H1 (cell line): ENCODE measurements at regions not wholly inside any gene's neighbourhood (a gene's known extent, or its start where the extent isn't known, plus 50 kb on each side); places are given as distances from the start of the nearest gene placed in this dataset.

ENCODE experiments used
- CTCF ChIA-PET: fragments of 300-600 bp; sonication (Branson Sonifier 250); formaldehyde crosslinking; loops from one replicate; lab custom pipeline; 2021; ENCODE audit not compliant: partially characterized antibody; lab: Charles Lee
- POLR2A ChIA-PET: fragments of 300-600 bp; sonication (Branson Sonifier 250); formaldehyde crosslinking; loops from one replicate; lab custom pipeline; 2021; ENCODE audit warnings: inconsistent platforms; ENCODE audit not compliant: partially characterized antibody; lab: Charles Lee
- DNase-seq, 2 experiments: peaks; one replicate each; pipeline versions ENCODE4 v3.0.0 to v3.0.0-alpha.2; 2010 to 2022; ENCODE audit warnings: low spot score in 2 of 2, low read depth in 1 of 2, mixed read lengths in 1 of 2
- FAIRE-seq: peaks from 2 replicates; lab custom pipeline; 2011; peaks lifted over from hg19 to GRCh38; lab: Jason Lieb, UNC
- H2AFZ ChIP-seq: 2 replicates; pipeline ENCODE4 v1.8.1; 2012; ENCODE audit warnings: low read length, inconsistent platforms
- H2AK5ac ChIP-seq: 2 replicates; pipeline ENCODE4 v1.6.1; 2013; ENCODE audit warnings: low read depth, low read length
- H2BK120ac ChIP-seq: replicated peaks from 2 replicates; pipeline ENCODE3; 2013; ENCODE audit warnings: low read depth, low read length, inconsistent platforms
- H2BK12ac ChIP-seq: 2 replicates; pipeline ENCODE4 v1.6.1; 2013; ENCODE audit warnings: low read depth, low read length
- H2BK15ac ChIP-seq: 2 replicates; pipeline ENCODE4 v1.6.1; 2013; ENCODE audit warnings: low read length
- H2BK20ac ChIP-seq: 2 replicates; pipeline ENCODE4 v1.6.1; 2013; ENCODE audit warnings: low read length
- H2BK5ac ChIP-seq: 2 replicates; pipeline ENCODE4 v1.6.1; 2013; ENCODE audit warnings: low read depth, low read length
- H3K14ac ChIP-seq: 2 replicates; pipeline ENCODE4 v1.6.1; 2013; ENCODE audit warnings: inconsistent platforms; ENCODE audit not compliant: insufficient read length
- H3K18ac ChIP-seq: 2 replicates; pipeline ENCODE4 v1.6.1; 2013; ENCODE audit warnings: low read length; ENCODE audit errors: extremely low read depth
- H3K23ac ChIP-seq: 2 replicates; pipeline ENCODE4 v1.6.1; 2013; ENCODE audit warnings: inconsistent platforms; ENCODE audit not compliant: insufficient read length
- H3K23me2 ChIP-seq: 2 replicates; pipeline ENCODE4 v1.6.1; 2013; ENCODE audit warnings: low read depth, low read length
- H3K27ac ChIP-seq: 2 replicates; pipeline ENCODE4 v1.6.1; 2011; ENCODE audit warnings: low read depth, low read length, inconsistent platforms
- H3K27me3 ChIP-seq, 4 experiments: replicated peaks in 1 of 4; 1 replicate in 1 of 4; 2 replicates in 3 of 4; pipeline versions ENCODE4 v1.6.1 to v1.8.1; 2011 to 2013; ENCODE audit warnings: low read length in 3 of 4, mild to moderate bottlenecking in 3 of 4, inconsistent platforms in 2 of 4, mixed read lengths in 2 of 4, moderate library complexity in 1 of 4; ENCODE audit not compliant: control insufficient read depth in 3 of 4, insufficient read depth in 3 of 4; ENCODE audit errors: extremely low read depth in 1 of 4
- H3K36me3 ChIP-seq, 4 experiments: 2 replicates each; pipeline versions ENCODE4 v1.6.1 to v1.8.1; 2011 to 2013; ENCODE audit warnings: mild to moderate bottlenecking in 4 of 4, low read length in 3 of 4, moderate library complexity in 2 of 4, control low read depth in 1 of 4, inconsistent platforms in 1 of 4; ENCODE audit not compliant: insufficient read depth in 4 of 4, control insufficient read depth in 2 of 4
- H3K4ac ChIP-seq: replicated peaks from 2 replicates; pipeline ENCODE3; 2013; ENCODE audit warnings: low read length, low read depth, mixed read lengths, inconsistent platforms; ENCODE audit not compliant: insufficient read length
- H3K4me1 ChIP-seq, 4 experiments: replicated peaks in 1 of 4; 1 replicate in 1 of 4; 2 replicates in 3 of 4; pipeline versions ENCODE4 v1.6.1 to v1.8.1; 2011 to 2013; ENCODE audit warnings: low read length in 3 of 4, inconsistent platforms in 2 of 4, mixed read lengths in 1 of 4; ENCODE audit not compliant: insufficient read depth in 4 of 4, control insufficient read depth in 3 of 4
- H3K4me2 ChIP-seq, 2 experiments: 2 replicates each; pipeline versions ENCODE4 v1.6.1 to v1.8.1; 2011 to 2013; ENCODE audit warnings: low read depth in 2 of 2, low read length in 2 of 2, control low read depth in 1 of 2, inconsistent platforms in 1 of 2, mild to moderate bottlenecking in 1 of 2; ENCODE audit not compliant: insufficient read depth in 1 of 2
- H3K4me3 ChIP-seq, 4 experiments: fragments of 200-600, 300-600 bp in 1 of 4; sonication (generic), shearing (Covaris generic), sonication (Bioruptor Twin) in 1 of 4; 2 replicates each; pipeline versions ENCODE4 v1.5.1 to v1.8.1; 2011 to 2016; ENCODE audit warnings: low read length in 4 of 4, low read depth in 3 of 4, control low read depth in 2 of 4, inconsistent platforms in 2 of 4, mild to moderate bottlenecking in 2 of 4, mixed read lengths in 1 of 4, moderate library complexity in 1 of 4; ENCODE audit not compliant: insufficient read depth in 2 of 4; ENCODE audit errors: extremely low read depth in 1 of 4
- H3K56ac ChIP-seq: replicated peaks from 2 replicates; pipeline ENCODE3; 2013; ENCODE audit warnings: low read depth, mild to moderate bottlenecking, mixed read lengths, low read length, inconsistent platforms; ENCODE audit not compliant: insufficient read length
- H3K79me1 ChIP-seq: 2 replicates; pipeline ENCODE4 v1.6.1; 2013; ENCODE audit warnings: low read depth, low read length, control low read depth
- H3K79me2 ChIP-seq, 2 experiments: 2 replicates each; pipeline versions ENCODE4 v1.6.1 to v1.8.1; 2012 to 2013; ENCODE audit warnings: low read length in 2 of 2, mild to moderate bottlenecking in 2 of 2, inconsistent platforms in 1 of 2; ENCODE audit not compliant: insufficient read depth in 2 of 2, control insufficient read depth in 1 of 2
- H3K9ac ChIP-seq, 4 experiments: replicated peaks in 1 of 4; 1 replicate in 1 of 4; 2 replicates in 3 of 4; pipeline versions ENCODE4 v1.6.1 to v1.8.1; 2011 to 2013; ENCODE audit warnings: low read depth in 3 of 4, low read length in 3 of 4, control low read depth in 2 of 4, mild to moderate bottlenecking in 2 of 4, moderate library complexity in 2 of 4, inconsistent platforms in 1 of 4; ENCODE audit errors: extremely low read depth in 1 of 4
- H3K9me3 ChIP-seq, 2 experiments: 2 replicates each; pipeline versions ENCODE4 v1.6.1 to v1.8.1; 2012 to 2013; ENCODE audit warnings: mild to moderate bottlenecking in 2 of 2, moderate library complexity in 2 of 2, control low read depth in 1 of 2, inconsistent platforms in 1 of 2, low read depth in 1 of 2, low read length in 1 of 2, mixed read lengths in 1 of 2; ENCODE audit not compliant: insufficient read depth in 2 of 2
- H4K20me1 ChIP-seq, 2 experiments: replicated peaks in 1 of 2; 2 replicates each; pipeline versions ENCODE3 to v1.8.1; 2011 to 2013; ENCODE audit warnings: inconsistent platforms in 2 of 2, low read length in 2 of 2, mild to moderate bottlenecking in 1 of 2; ENCODE audit not compliant: insufficient read depth in 2 of 2, control insufficient read depth in 1 of 2
- H4K5ac ChIP-seq: 2 replicates; pipeline ENCODE4 v1.6.1; 2013; ENCODE audit warnings: low read length, low read depth, mixed read lengths, inconsistent platforms; ENCODE audit not compliant: insufficient read length
- H4K8ac ChIP-seq: 2 replicates; pipeline ENCODE4 v1.8.0; 2013; ENCODE audit warnings: mild to moderate bottlenecking, moderate library complexity, low read length, inconsistent platforms; ENCODE audit not compliant: insufficient read depth; ENCODE audit errors: extremely low read depth
- H4K91ac ChIP-seq: replicated peaks from 2 replicates; pipeline ENCODE3; 2013; ENCODE audit warnings: low read length, mixed read lengths, inconsistent platforms; ENCODE audit not compliant: insufficient read length
- BCL11A ChIP-seq, 2 experiments: IDR thresholded peaks; one replicate each; pipeline ENCODE4 v1.6.1; 2011; ENCODE audit warnings: low read depth in 2 of 2, low read length in 2 of 2, mild to moderate bottlenecking in 2 of 2
- CBX8 ChIP-seq: fragments of 300-800, 300-1000 bp; sonication (generic); IDR thresholded peaks from 2 replicates; pipeline ENCODE4 v1.7.1; 2016; ENCODE audit warnings: low read depth, low read length, borderline replicate concordance
- CREB1 ChIP-seq: IDR thresholded peaks from 2 replicates; pipeline ENCODE4 v1.6.1; 2012; ENCODE audit warnings: inconsistent platforms
- FOSL1 ChIP-seq: IDR thresholded peaks from 2 replicates; pipeline ENCODE4 v1.6.1; 2011; ENCODE audit warnings: mild to moderate bottlenecking, low read depth, low read length, moderate library complexity; ENCODE audit not compliant: insufficient read depth
- KDM5A ChIP-seq: fragments of 200-600 bp; IDR thresholded peaks from 2 replicates; pipeline ENCODE4 v1.7.1; 2012; ENCODE audit warnings: mild to moderate bottlenecking, low read length, inconsistent platforms, mixed read lengths
- RNF2 ChIP-seq: fragments of 200-900, 300-1000 bp; sonication (generic); IDR thresholded peaks from 2 replicates; pipeline ENCODE4 v1.7.1; 2016; ENCODE audit warnings: borderline replicate concordance, low read depth, mild to moderate bottlenecking, antibody characterized with exemption, low read length; ENCODE audit not compliant: poor library complexity, severe bottlenecking; ENCODE audit errors: missing control alignments
- RXRA ChIP-seq: IDR thresholded peaks from 2 replicates; pipeline ENCODE4 v1.6.1; 2011; ENCODE audit warnings: low read depth, mild to moderate bottlenecking, low read length, moderate library complexity; ENCODE audit not compliant: insufficient read depth
- TAF1 ChIP-seq: IDR thresholded peaks from 2 replicates; pipeline ENCODE4 v1.6.1; 2011; ENCODE audit warnings: mild to moderate bottlenecking, low read depth, low read length
- YY1 ChIP-seq: IDR thresholded peaks from 2 replicates; pipeline ENCODE4 v1.6.1; 2011; ENCODE audit warnings: low read depth, mild to moderate bottlenecking, low read length
- WGBS, 2 experiments: shearing (Covaris generic) in 1 of 2; methylation state at CpG; one replicate each; pipeline versions ENCODE4 v1.1.6 to v1.1.7; 2013 to 2015; ENCODE audit warnings: low lambda C conversion rate in 2 of 2, mixed read lengths in 2 of 2, inconsistent platforms in 1 of 2, low coverage in 1 of 2, missing lambda C conversion rate in 1 of 2; ENCODE audit not compliant: insufficient replicate concordance in 2 of 2, insufficient coverage in 1 of 2, insufficient read length in 1 of 2; ENCODE audit errors: extremely low coverage in 1 of 2, missing lambda C conversion rate in 1 of 2; 5-methylcytosine and 5-hydroxymethylcytosine counted together
- TF ChIP-seq, protein P1 (sequence below): IDR thresholded peaks from 2 replicates; pipeline ENCODE4 v1.6.1; 2011; ENCODE audit warnings: low read depth, mild to moderate bottlenecking, low read length; ENCODE audit not compliant: insufficient read depth
- TF ChIP-seq, protein P2 (sequence below): IDR thresholded peaks from 2 replicates; pipeline ENCODE4 v1.6.1; 2011; ENCODE audit warnings: low read length, improper control_type of control experiment

DNA sequence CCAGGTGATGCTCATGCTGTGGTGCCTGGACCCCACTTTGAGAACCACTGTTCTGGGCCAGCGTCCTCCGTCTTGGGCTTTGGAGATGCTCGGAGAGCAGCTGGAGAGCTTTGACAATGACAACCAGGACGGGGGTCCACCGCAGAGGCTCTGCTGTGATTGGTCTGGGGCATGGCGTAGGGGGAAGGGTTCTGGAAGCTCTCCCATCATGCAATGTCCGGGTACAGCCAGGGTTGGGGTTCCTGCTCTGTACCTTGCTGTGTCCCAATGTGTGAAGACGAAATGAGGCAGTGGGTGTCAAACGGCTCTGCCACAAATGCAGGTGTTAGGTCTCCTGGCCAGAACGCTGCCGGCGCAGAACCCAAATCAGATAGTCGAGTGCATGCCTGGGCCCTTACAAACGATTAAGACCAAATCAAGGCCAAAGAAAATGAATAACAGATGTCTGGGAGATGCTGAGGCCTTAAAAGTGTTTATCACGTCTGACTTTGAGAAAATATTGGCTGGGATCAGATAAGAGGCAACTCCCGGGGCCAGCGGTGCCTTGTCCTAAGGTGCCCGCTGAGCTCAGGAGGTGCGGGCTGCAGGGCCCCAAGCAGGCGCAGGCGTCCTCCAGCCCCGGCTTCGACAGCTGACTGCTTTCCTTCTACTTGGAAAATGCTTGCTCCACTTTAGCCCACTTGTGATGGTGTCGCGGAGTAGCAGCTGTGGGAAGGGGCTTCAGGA lies 117.2 kb downstream of the VAPA start:
- ChIA-PET CTCF (interaction anchor here (1.0 to 2.2 kb wide), 3 partner anchors 11 to 492 kb away, joined by 3 to 7 read pairs (median 3); no protein-coding TSS in a partner anchor), POLR2A (no interaction called here)
- Histone ChIP-seq H3K4me1 (peaks cover 0 to 7% (median 5%) of the 10 kb centered on the region in 4 experiments; a peak in 5 of 7 replicates), H3K79me2 (no peaks in the 10 kb centered on the region), H2AFZ (no peak overlapping the region), H3K27me3 (peaks cover 0 to 2% (median 0%) of the 10 kb centered on the region in 4 experiments; a peak in 2 of 7 replicates), H2BK15ac (no peak overlapping the region), H3K23ac (no peak overlapping the region), H4K20me1 (no peaks in the 10 kb centered on the region), H3K9ac (no peak overlapping the region), H3K23me2 (no peaks in the 10 kb centered on the region; the same call in 1 of the 2 replicates), H4K5ac (no peak overlapping the region), H2BK5ac (no peak overlapping the region), H3K79me1 (no peaks in the 10 kb centered on the region), H2AK5ac (no peak overlapping the region), H3K18ac (no peak overlapping the region), H2BK20ac (no peak overlapping the region), H3K36me3 (no peaks in the 10 kb centered on the region), H3K9me3 (no peaks in the 10 kb centered on the region), H3K4me2 (no peak overlapping the region), H3K27ac (no peak overlapping the region), H2BK120ac (no peak overlapping the region), H4K91ac (no peak overlapping the region), H3K4me3 (no peak overlapping the region), H4K8ac (0 out of 2 replicates have a peak overlapping the region, but pooled peaks have one; percentile 16), H2BK12ac (no peak overlapping the region), H3K14ac (no peak overlapping the region), H3K4ac (no peak overlapping the region), H3K56ac (no peak overlapping the region)
- FAIRE-seq (no peak), DNase-seq (no peak)
- WGBS, 2 experiments, result 89% methylated on average over 24 of the region's 25 CpGs; no CpG with 5 or more reads in 1 of the 2 experiments
- TF ChIP-seq CREB1, result no peak
- no peak for TF ChIP-seq FOSL1
- TF ChIP-seq KDM5A, result no peak
- TF ChIP-seq RXRA, result no peak
- TF ChIP-seq RNF2, result no peak
- TF ChIP-seq CBX8, result no peak
- TF ChIP-seq TAF1, result no peak
- TF ChIP-seq YY1, result no peak
- TF ChIP-seq, protein P1, sequence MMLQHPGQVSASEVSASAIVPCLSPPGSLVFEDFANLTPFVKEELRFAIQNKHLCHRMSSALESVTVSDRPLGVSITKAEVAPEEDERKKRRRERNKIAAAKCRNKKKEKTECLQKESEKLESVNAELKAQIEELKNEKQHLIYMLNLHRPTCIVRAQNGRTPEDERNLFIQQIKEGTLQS, result no peak
- no peak for TF ChIP-seq BCL11A (IDR thresholded peaks at IDR 0.05; ENCODE audit: low read depth in 2 of 2, low read length in 2 of 2)
- TF ChIP-seq, protein P2, sequence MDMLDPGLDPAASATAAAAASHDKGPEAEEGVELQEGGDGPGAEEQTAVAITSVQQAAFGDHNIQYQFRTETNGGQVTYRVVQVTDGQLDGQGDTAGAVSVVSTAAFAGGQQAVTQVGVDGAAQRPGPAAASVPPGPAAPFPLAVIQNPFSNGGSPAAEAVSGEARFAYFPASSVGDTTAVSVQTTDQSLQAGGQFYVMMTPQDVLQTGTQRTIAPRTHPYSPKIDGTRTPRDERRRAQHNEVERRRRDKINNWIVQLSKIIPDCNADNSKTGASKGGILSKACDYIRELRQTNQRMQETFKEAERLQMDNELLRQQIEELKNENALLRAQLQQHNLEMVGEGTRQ, result no peak
